LNCAP (cell line): ENCODE measurements at regions not wholly inside any gene's neighbourhood (a gene's known extent, or its start where the extent isn't known, plus 50 kb on each side); places are given as distances from the start of the nearest gene placed in this dataset.

ENCODE experiments used
- TF ChIP-seq, protein P1 (sequence below): fragments of 450-650 bp; IDR thresholded peaks from 2 replicates; pipeline ENCODE4 v1.5.1; 2017; ENCODE audit warnings: mild to moderate bottlenecking

DNA sequence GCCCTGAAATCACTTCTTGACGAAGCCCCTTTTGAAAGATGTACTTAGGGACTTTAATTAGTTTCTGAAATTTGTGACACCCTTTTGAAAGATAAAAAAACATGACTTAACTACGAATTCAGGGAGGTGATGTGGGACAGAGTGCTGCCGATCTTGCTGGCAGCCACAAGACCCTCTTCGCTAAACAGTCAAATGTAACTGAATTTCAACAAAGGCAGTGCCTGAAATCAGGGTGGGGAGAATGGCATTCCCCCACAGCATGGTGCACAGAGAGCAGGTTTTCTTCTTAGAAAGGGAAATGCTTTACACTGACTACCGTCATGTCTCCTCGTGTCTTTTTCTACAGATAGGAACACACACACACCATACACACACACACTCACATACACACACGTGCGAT, 640.2 kb upstream of the POU3F3 start:
- TF ChIP-seq, protein P1, sequence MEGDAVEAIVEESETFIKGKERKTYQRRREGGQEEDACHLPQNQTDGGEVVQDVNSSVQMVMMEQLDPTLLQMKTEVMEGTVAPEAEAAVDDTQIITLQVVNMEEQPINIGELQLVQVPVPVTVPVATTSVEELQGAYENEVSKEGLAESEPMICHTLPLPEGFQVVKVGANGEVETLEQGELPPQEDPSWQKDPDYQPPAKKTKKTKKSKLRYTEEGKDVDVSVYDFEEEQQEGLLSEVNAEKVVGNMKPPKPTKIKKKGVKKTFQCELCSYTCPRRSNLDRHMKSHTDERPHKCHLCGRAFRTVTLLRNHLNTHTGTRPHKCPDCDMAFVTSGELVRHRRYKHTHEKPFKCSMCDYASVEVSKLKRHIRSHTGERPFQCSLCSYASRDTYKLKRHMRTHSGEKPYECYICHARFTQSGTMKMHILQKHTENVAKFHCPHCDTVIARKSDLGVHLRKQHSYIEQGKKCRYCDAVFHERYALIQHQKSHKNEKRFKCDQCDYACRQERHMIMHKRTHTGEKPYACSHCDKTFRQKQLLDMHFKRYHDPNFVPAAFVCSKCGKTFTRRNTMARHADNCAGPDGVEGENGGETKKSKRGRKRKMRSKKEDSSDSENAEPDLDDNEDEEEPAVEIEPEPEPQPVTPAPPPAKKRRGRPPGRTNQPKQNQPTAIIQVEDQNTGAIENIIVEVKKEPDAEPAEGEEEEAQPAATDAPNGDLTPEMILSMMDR, result no peak

DNA sequence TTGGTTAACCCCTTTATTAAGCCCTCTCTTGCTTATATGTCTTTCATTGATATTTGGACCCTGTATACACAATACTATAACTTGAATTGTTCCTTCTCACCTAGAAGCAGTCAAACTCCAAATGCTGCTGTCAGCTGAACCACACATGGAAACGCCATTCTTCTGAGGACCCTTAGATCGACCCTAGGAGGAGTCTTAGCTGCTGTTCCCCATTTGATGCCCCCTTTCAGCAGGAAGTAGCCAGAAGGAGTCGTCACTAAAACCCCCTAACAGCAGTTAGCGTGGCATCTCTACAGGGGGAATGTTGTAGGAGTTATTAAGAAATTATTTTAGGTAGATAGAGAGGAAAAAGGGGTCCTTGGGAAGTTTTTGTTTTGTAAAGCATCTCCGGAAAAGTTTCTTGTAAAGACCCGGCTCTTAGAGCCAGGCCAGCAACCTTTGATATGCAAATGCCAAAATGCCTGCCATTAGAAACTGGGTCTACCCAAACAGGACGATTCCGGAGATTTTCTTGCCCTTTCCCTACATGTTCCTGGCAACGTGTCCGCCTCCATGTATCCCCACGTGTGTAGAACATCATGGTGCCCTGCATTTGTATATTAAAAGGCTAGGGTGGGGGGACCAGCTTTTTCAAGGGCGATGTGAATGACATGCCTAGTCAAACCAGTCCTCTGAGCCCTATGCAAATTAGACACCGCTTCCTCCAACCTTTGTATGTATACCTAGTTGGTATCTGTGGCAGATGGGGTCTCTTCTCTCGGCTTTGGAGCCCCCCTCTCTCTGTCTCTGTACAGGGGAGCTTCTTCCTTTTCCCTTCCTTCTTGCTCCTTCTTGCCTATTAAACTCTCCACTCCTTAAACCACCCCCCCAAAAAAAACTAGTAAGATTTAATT, 638.4 kb upstream of the POU3F3 start:
- TF ChIP-seq, protein P1, result no peak

DNA sequence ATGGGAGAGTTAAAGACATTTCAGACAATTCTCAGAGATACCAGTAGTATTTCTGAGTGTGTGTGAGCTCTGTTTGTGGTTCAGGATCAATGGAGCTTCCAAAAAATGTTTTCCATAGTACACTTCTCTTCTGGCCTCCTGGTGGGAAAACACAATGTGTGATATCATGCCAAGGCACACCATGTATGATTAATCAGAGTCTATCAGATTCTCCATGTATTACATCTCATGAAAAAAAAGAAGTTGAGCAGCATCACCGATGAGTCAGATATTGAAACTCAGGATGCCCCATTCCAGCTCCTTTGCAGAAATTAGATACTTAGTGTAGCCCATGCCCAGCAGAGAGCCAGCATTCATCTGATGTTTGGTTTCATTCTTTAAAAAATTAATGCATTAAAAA, 620.3 kb upstream of the POU3F3 start:
- TF ChIP-seq, protein P1, result no peak

DNA sequence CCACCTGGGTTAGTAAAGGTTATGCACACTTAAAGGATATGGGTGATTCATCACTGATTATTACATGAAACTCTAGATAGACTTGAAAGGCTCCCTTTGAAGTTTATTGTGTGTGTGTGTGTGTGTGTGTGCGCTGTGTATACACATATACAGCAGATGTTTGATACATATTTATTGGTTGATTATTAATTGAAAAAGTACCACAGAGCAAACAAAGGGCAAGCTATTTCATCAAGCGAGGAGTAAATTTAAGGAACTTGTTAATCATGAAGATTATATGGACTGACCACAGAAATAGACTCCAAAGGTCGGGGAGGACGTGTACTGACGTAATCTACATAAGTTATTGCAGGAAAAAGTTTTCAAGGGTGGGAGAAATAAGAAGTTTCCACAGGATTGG, 617.4 kb upstream of the POU3F3 start:
- TF ChIP-seq, protein P1, result no peak

DNA sequence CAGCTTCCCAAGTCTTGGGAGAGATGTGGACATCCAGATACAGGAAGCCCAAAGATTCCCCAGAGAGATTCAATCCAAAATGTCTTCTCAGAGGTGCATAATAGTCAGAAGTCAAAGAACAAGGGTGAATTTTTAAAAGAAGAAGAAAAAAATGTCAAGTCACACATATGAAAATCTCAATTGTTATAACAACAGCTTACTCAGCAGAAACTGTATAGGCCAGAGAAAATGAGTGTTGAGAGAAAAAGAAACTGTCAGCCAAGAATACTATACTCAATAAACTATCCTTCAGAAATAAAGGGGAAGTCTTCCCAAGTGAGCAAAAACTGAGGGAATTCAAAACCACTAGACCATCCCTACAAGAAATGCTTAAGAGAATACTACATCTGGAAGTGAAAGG, 612.9 kb upstream of the POU3F3 start:
- TF ChIP-seq, protein P1, result no peak

DNA sequence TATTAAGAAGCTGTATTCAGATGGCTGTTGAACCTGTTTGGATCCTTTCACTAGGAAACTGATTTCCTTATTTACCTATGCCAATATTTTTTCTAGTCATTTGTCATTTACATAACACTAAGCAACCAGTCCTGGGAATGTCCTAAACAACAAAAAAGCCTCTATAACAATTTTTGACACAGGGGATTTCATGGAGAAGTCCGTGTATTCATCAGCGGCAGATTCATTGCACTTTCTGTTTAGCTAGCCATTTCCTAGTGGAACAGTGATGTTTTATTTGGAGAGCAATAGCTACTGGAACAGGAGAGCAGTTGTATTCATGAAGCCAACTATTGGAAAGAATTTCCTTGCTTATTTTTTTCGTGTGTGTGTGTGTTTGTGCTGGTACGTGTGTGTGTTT, 604.3 kb upstream of the POU3F3 start:
- TF ChIP-seq, protein P1, result no peak

DNA sequence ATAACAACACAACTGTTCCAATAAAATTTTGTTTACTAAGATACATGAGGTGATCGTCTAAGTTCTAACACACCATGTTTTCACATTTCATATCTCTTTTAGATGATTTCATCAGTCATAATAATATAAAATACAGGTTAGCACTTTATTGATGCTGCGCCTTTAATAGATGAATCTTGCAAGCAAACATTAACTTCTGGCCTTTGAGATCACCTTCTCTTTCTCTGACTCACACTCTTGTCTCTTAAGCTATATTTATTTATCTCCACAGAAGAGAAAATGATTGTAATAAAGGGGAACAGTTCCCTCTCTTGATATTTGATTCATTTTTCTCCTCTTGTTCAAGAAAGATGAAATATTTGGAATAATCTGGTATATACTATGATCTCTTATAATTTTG, 603.3 kb upstream of the POU3F3 start:
- TF ChIP-seq, protein P1, result no peak

DNA sequence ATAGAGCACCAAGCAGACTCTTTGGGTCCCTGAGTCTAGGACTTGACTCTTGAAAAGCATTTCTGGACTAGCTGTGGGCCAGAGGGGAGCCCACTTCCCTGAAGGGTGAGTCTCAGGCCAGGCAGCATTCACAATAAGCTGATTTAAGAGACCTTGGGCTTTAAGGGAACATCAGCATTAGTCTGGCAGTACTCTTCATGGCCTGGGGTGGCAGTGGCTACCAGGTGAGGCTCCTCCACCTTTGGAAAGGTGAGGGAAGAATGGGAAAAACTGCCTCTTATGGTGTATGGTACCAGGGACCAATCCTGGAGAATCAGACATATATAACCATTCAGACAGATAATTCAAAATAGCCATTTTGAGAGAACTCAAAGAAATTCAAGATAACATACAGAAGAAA, 599.9 kb upstream of the POU3F3 start:
- TF ChIP-seq, protein P1, result no peak
